ENCODE measurements at regions not wholly inside any gene's neighbourhood (a gene's known extent, or its start where the extent isn't known, plus 50 kb on each side); places are given as distances from the start of the nearest gene placed in this dataset.

DNA sequence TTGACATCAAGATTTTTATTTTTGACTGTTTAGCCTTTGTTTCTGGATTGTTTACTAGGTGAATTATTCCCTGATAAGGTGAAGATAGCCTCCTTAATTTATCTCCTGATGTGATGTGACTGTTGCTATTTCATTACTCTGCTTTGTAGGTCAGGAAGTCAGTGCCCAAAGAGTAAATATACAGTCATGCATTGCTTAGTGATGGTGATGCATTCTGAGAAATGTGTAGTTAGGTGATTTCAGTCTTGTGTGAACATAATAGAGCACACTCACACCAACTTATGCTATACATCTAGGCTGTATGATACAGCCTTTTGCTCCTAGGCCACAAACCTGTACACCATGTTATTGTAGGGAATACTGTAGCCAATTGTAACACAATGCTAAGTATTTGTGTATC, 102.4 kb upstream of the THUMPD2 start:
- TF ChIP-seq, protein P1, sequence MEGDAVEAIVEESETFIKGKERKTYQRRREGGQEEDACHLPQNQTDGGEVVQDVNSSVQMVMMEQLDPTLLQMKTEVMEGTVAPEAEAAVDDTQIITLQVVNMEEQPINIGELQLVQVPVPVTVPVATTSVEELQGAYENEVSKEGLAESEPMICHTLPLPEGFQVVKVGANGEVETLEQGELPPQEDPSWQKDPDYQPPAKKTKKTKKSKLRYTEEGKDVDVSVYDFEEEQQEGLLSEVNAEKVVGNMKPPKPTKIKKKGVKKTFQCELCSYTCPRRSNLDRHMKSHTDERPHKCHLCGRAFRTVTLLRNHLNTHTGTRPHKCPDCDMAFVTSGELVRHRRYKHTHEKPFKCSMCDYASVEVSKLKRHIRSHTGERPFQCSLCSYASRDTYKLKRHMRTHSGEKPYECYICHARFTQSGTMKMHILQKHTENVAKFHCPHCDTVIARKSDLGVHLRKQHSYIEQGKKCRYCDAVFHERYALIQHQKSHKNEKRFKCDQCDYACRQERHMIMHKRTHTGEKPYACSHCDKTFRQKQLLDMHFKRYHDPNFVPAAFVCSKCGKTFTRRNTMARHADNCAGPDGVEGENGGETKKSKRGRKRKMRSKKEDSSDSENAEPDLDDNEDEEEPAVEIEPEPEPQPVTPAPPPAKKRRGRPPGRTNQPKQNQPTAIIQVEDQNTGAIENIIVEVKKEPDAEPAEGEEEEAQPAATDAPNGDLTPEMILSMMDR (IDR thresholded peaks at IDR 0.05), result no peak
- TF ChIP-seq EP300 (IDR thresholded peaks at IDR 0.05) (no peak), POLR2A (IDR thresholded peaks at IDR 0.05) (no peak)
